MCF 10A (cell line): ENCODE measurements at regions not wholly inside any gene's neighbourhood (a gene's known extent, or its start where the extent isn't known, plus 50 kb on each side); places are given as distances from the start of the nearest gene placed in this dataset.

Experiments used
- BruUV-seq: library from RNA; stranded (reverse); fragments of 400-500 nt; replicated peaks from 2 replicates; lab custom pipeline; 2021; lab: Mats Ljungman, UMichigan
- CTCF ChIA-PET: fragments of 300-600 bp; sonication (Branson Sonifier 250); formaldehyde crosslinking; extraction: SDS; loops from one replicate; lab custom pipeline; 2021; ENCODE audit warnings: antibody characterized with exemption, inconsistent platforms; lab: Yijun Ruan, JAX
- POLR2A ChIA-PET: fragments of 300-600, 350-650 bp; sonication (Branson Sonifier 250); formaldehyde crosslinking; extraction: SDS; loops from one replicate; lab custom pipeline; 2020; ENCODE audit warnings: antibody characterized with exemption, inconsistent platforms; lab: Yijun Ruan, JAX
- DNase-seq: peaks from one replicate; pipeline ENCODE4 v3.0.0-alpha.2; 2018; ENCODE audit not compliant: unreplicated experiment
- H3K27ac Mint-ChIP-seq: one replicate; pipeline ENCODE4 v1.8.0; 2022; ENCODE audit warnings: mild to moderate bottlenecking, low read depth, mixed read lengths; ENCODE audit not compliant: unreplicated experiment
- H3K27me3 Mint-ChIP-seq: one replicate; pipeline ENCODE4 v1.8.0; 2022; ENCODE audit warnings: mixed read lengths; ENCODE audit not compliant: insufficient read depth, unreplicated experiment
- H3K36me3 Mint-ChIP-seq: one replicate; pipeline ENCODE4 v1.8.0; 2022; ENCODE audit warnings: mild to moderate bottlenecking, moderate library complexity, mixed read lengths; ENCODE audit not compliant: insufficient read depth, unreplicated experiment
- H3K4me1 Mint-ChIP-seq: one replicate; pipeline ENCODE4 v1.8.0; 2022; ENCODE audit warnings: mixed read lengths; ENCODE audit not compliant: insufficient read depth, unreplicated experiment
- H3K4me3 Mint-ChIP-seq: one replicate; pipeline ENCODE4 v1.8.0; 2022; ENCODE audit warnings: mild to moderate bottlenecking, moderate library complexity, mixed read lengths; ENCODE audit not compliant: unreplicated experiment
- H3K9me3 Mint-ChIP-seq: one replicate; pipeline ENCODE4 v1.8.0; 2022; ENCODE audit warnings: mixed read lengths; ENCODE audit not compliant: unreplicated experiment
- intact Hi-C: fragments of 100-400 bp; cut with micrococcal nuclease; formaldehyde crosslinking; loops from 2 replicates; pipeline ENCODE4 v1.14.1; 2022
- TF ChIP-seq, protein P1 (sequence below): fragments of 200-600 bp; IDR thresholded peaks from one replicate; pipeline ENCODE4 v1.8.0; 2022; ENCODE audit warnings: antibody characterized with exemption, mild to moderate bottlenecking; ENCODE audit not compliant: unreplicated experiment

- Mint-ChIP-seq H3K27ac (no peak overlapping the region), H3K9me3 (peaks cover 7% of the 10 kb centered on the region), H3K4me3 (no peak overlapping the region), H3K27me3 (no peaks in the 10 kb centered on the region), H3K4me1 (no peaks in the 10 kb centered on the region), H3K36me3 (no peaks in the 10 kb centered on the region)
- CTCF ChIA-PET: no interaction called here
- no peak for DNase-seq
- intact Hi-C loops: no loop called here
- BruUV-seq: no TSS peak
- POLR2A ChIA-PET: no interaction called here
- TF ChIP-seq, protein P1, sequence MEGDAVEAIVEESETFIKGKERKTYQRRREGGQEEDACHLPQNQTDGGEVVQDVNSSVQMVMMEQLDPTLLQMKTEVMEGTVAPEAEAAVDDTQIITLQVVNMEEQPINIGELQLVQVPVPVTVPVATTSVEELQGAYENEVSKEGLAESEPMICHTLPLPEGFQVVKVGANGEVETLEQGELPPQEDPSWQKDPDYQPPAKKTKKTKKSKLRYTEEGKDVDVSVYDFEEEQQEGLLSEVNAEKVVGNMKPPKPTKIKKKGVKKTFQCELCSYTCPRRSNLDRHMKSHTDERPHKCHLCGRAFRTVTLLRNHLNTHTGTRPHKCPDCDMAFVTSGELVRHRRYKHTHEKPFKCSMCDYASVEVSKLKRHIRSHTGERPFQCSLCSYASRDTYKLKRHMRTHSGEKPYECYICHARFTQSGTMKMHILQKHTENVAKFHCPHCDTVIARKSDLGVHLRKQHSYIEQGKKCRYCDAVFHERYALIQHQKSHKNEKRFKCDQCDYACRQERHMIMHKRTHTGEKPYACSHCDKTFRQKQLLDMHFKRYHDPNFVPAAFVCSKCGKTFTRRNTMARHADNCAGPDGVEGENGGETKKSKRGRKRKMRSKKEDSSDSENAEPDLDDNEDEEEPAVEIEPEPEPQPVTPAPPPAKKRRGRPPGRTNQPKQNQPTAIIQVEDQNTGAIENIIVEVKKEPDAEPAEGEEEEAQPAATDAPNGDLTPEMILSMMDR: no peak
Measured at GRCh38 chr2:208548700-208549099, 142.1 kb downstream of the PTH2R start.

DNA sequence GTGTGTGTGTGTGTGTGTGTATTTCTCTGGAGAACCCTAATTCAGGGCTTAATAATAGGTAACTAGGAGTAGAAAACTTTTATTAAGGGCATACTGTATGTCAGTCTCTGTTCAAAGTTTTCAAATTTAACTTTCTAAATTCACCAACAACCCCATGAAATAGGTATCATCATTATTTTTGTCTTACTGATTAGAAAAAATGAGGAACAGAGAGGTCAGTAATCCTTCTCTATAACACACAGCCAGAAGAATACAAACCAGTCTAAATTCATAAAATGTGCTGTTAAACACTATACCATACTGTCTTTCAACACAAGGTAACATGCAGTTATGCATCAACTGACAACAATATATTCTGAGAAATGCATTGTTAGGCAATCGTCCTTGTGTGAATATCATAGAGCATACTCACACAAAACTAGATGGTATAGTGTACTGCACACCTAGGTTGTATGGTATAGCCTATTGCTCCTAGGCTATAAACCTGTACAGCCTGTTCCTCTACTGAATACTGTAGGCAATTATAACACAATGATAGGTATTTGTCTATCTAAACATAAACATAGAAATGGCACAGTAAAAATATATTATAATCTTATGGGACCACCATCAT is 143.1 kb downstream of the PTH2R start:
- Mint-ChIP-seq H3K4me1 (no peaks in the 10 kb centered on the region), H3K27ac (no peak overlapping the region), H3K4me3 (no peak overlapping the region), H3K9me3 (peaks cover 7% of the 10 kb centered on the region), H3K27me3 (peaks cover 2% of the 10 kb centered on the region), H3K36me3 (no peaks in the 10 kb centered on the region)
- CTCF ChIA-PET: no interaction called here
- intact Hi-C loops: no loop called here
- TF ChIP-seq, protein P1: no peak
- no TSS peak for BruUV-seq
- DNase-seq: no peak
- POLR2A ChIA-PET: no interaction called here

DNA sequence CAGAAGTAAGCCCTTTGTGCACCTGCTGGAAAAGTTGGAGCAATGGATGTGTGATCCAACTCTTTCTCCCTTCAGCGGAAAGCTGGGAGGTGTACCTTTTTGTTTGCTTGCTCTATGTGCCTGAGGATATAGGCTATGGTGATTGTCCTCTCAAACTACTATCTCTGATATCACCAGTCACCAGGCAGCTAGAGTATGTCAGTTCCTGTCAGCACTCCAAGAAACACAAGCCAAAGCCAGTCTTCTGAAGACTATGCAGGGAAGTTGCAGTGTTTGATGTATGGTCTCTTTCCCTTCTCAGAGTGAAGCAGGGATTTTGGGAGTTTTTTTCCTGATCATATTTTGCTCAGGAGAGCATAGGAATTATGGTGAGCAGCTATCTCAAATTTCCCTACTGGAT is 146.4 kb downstream of the PTH2R start:
- TF ChIP-seq, protein P1: no peak
- intact Hi-C loops: no loop called here
- Mint-ChIP-seq H3K36me3 (no peaks in the 10 kb centered on the region), H3K27ac (no peak overlapping the region), H3K4me1 (peaks cover 10% of the 10 kb centered on the region), H3K4me3 (no peak overlapping the region), H3K9me3 (peaks cover 7% of the 10 kb centered on the region), H3K27me3 (peaks cover 10% of the 10 kb centered on the region)
- DNase-seq: no peak
- ChIA-PET CTCF (interaction anchor here (1.0 kb wide), 1 partner anchor 15 kb away, joined by 3 read pairs; no protein-coding TSS in a partner anchor), POLR2A (no interaction called here)
- no TSS peak for BruUV-seq

GRCh38 chr2:208556983-208557484 is 150.4 kb downstream of the PTH2R start:
- CTCF ChIA-PET: interaction anchor here (1.1 to 1.2 kb wide), 2 partner anchors 90 to 777 kb away, joined by 4 to 5 read pairs; no protein-coding TSS in a partner anchor
- Mint-ChIP-seq H3K27me3 (peaks cover 10% of the 10 kb centered on the region), H3K4me3 (no peak overlapping the region), H3K27ac (no peak overlapping the region), H3K4me1 (peaks cover 10% of the 10 kb centered on the region), H3K9me3 (no peaks in the 10 kb centered on the region), H3K36me3 (no peaks in the 10 kb centered on the region)
- no peak for DNase-seq
- BruUV-seq: no TSS peak
- TF ChIP-seq, protein P1: no peak
- POLR2A ChIA-PET: no interaction called here
- intact Hi-C loops: no loop called here
